ENCODE measurements at regions not wholly inside any gene's neighbourhood (a gene's known extent, or its start where the extent isn't known, plus 50 kb on each side); places are given as distances from the start of the nearest gene placed in this dataset.

DNA sequence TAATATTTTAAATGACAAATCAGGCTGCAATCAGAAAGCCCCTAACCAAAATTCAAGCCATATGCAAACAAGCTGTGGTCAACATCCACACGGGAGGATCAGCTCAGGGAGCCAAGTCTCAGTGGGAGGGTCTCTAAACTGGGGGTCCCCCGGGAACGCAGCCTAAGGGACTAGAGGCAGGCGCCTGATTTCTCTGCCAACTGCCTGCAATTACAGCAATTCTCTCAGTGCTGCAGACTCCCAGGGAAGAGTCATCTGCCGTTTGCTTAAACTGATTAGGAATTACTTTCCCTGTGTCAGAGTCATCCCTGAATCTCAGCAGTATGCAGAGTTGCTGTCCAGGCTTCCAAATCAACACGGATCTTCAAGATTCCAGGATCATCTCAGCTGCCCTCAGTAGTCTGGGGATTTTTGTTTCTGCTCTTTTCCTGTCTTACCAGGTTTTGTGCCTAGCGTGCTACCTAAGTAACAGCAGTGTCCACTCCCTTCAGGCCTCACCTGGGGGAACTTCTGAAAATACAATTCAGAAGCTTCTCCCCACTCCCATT lies 247.8 kb downstream of the RRAGC start:
- TF ChIP-seq EP300 (conservative IDR thresholded peaks at IDR 0.05; ENCODE audit: poor library complexity, severe bottlenecking), result no peak
- TF ChIP-seq, protein P1, sequence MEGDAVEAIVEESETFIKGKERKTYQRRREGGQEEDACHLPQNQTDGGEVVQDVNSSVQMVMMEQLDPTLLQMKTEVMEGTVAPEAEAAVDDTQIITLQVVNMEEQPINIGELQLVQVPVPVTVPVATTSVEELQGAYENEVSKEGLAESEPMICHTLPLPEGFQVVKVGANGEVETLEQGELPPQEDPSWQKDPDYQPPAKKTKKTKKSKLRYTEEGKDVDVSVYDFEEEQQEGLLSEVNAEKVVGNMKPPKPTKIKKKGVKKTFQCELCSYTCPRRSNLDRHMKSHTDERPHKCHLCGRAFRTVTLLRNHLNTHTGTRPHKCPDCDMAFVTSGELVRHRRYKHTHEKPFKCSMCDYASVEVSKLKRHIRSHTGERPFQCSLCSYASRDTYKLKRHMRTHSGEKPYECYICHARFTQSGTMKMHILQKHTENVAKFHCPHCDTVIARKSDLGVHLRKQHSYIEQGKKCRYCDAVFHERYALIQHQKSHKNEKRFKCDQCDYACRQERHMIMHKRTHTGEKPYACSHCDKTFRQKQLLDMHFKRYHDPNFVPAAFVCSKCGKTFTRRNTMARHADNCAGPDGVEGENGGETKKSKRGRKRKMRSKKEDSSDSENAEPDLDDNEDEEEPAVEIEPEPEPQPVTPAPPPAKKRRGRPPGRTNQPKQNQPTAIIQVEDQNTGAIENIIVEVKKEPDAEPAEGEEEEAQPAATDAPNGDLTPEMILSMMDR (IDR thresholded peaks at IDR 0.05; ENCODE audit: poor library complexity, severe bottlenecking), result no peak
- TF ChIP-seq POLR2AphosphoS5 (IDR thresholded peaks at IDR 0.05), result no peak
- TF ChIP-seq RAD21 (conservative IDR thresholded peaks at IDR 0.05), result no peak
- TF ChIP-seq EZH2 (IDR thresholded peaks at IDR 0.05; ENCODE audit: borderline replicate concordance, insufficient read depth, low read length, poor library complexity, severe bottlenecking), result no peak
- no peak for TF ChIP-seq MXI1 (conservative IDR thresholded peaks at IDR 0.05; ENCODE audit: poor library complexity, severe bottlenecking)
- TF ChIP-seq, protein P2, sequence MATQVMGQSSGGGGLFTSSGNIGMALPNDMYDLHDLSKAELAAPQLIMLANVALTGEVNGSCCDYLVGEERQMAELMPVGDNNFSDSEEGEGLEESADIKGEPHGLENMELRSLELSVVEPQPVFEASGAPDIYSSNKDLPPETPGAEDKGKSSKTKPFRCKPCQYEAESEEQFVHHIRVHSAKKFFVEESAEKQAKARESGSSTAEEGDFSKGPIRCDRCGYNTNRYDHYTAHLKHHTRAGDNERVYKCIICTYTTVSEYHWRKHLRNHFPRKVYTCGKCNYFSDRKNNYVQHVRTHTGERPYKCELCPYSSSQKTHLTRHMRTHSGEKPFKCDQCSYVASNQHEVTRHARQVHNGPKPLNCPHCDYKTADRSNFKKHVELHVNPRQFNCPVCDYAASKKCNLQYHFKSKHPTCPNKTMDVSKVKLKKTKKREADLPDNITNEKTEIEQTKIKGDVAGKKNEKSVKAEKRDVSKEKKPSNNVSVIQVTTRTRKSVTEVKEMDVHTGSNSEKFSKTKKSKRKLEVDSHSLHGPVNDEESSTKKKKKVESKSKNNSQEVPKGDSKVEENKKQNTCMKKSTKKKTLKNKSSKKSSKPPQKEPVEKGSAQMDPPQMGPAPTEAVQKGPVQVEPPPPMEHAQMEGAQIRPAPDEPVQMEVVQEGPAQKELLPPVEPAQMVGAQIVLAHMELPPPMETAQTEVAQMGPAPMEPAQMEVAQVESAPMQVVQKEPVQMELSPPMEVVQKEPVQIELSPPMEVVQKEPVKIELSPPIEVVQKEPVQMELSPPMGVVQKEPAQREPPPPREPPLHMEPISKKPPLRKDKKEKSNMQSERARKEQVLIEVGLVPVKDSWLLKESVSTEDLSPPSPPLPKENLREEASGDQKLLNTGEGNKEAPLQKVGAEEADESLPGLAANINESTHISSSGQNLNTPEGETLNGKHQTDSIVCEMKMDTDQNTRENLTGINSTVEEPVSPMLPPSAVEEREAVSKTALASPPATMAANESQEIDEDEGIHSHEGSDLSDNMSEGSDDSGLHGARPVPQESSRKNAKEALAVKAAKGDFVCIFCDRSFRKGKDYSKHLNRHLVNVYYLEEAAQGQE (IDR thresholded peaks at IDR 0.05; ENCODE audit: borderline replicate concordance), result no peak
- TF ChIP-seq TAF1 (IDR thresholded peaks at IDR 0.05; ENCODE audit: low read depth), result no peak

Measured in neural cell (in vitro differentiated cells).